ENCODE measurements at regions not wholly inside any gene's neighbourhood (a gene's known extent, or its start where the extent isn't known, plus 50 kb on each side); places are given as distances from the start of the nearest gene placed in this dataset.

DNA sequence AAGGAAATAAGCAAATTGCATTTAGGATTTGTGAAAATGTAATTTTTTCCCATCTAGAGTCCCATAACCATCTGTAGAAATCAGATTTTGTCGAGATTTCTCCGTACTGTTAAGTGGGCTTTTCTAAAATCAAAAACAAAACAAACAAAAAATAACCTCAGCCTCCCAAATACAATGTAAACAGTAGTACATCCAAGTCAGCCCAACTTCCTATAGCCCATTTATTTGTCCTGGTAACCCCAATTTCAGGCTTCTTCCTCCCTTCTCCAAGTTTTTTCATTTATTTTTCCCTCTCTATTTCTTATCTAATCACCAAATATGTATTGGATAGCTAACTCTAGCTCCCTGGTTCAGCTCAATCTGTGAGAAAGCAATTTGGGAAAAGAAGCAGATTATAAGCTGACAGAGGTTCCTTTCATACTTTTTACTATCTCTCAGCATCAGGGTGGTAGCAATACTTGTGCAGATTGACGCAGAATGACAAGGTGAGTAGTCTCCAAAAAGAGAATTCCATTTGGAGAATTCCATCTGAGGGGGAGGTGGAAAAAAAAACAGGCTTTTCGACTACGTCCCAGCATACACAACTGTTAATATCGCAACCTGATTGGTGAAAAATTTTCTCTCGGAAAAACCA lies 132.6 kb upstream of the BTN3A2 start:
- TF ChIP-seq, protein P1, sequence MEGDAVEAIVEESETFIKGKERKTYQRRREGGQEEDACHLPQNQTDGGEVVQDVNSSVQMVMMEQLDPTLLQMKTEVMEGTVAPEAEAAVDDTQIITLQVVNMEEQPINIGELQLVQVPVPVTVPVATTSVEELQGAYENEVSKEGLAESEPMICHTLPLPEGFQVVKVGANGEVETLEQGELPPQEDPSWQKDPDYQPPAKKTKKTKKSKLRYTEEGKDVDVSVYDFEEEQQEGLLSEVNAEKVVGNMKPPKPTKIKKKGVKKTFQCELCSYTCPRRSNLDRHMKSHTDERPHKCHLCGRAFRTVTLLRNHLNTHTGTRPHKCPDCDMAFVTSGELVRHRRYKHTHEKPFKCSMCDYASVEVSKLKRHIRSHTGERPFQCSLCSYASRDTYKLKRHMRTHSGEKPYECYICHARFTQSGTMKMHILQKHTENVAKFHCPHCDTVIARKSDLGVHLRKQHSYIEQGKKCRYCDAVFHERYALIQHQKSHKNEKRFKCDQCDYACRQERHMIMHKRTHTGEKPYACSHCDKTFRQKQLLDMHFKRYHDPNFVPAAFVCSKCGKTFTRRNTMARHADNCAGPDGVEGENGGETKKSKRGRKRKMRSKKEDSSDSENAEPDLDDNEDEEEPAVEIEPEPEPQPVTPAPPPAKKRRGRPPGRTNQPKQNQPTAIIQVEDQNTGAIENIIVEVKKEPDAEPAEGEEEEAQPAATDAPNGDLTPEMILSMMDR (IDR thresholded peaks at IDR 0.05), result no peak
- TF ChIP-seq POLR2A (IDR thresholded peaks at IDR 0.05), result no peak
